HEK293T (cell line): ENCODE measurements at regions not wholly inside any gene's neighbourhood (a gene's known extent, or its start where the extent isn't known, plus 50 kb on each side); places are given as distances from the start of the nearest gene placed in this dataset.

ENCODE experiments used
- BHLHE40 ChIP-seq: fragments of 450-650 bp; IDR thresholded peaks from 2 replicates; pipeline ENCODE4 v1.6.1; 2016; ENCODE audit warnings: mild to moderate bottlenecking, moderate library complexity, borderline replicate concordance
- ELF4 ChIP-seq: fragments of 450-650 bp; IDR thresholded peaks from 2 replicates; pipeline ENCODE4 v1.6.1; 2017; ENCODE audit warnings: antibody characterized with exemption
- FOXA1 ChIP-seq: fragments of 450-650 bp; IDR thresholded peaks from 2 replicates; pipeline ENCODE4 v1.6.1; 2016; ENCODE audit warnings: mild to moderate bottlenecking
- FOXM1 ChIP-seq: fragments of 450-650 bp; IDR thresholded peaks from 2 replicates; pipeline ENCODE4 v1.6.1; 2017; ENCODE audit warnings: mild to moderate bottlenecking, borderline replicate concordance
- HDGF ChIP-seq: fragments of 450-650 bp; IDR thresholded peaks from 2 replicates; pipeline ENCODE4 v1.6.1; 2017; ENCODE audit warnings: antibody characterized with exemption, borderline replicate concordance
- LEF1 ChIP-seq: fragments of 450-650 bp; IDR thresholded peaks from 2 replicates; pipeline ENCODE4 v1.6.1; 2017; ENCODE audit warnings: mild to moderate bottlenecking, borderline replicate concordance
- NFRKB ChIP-seq: fragments of 450-650 bp; IDR thresholded peaks from 2 replicates; pipeline ENCODE4 v1.6.1; 2016; ENCODE audit warnings: mild to moderate bottlenecking, moderate library complexity
- SP1 ChIP-seq: fragments of 450-650 bp; IDR thresholded peaks from 2 replicates; pipeline ENCODE4 v1.6.1; 2017
- SUZ12 ChIP-seq: fragments of 450-650 bp; IDR thresholded peaks from 2 replicates; pipeline ENCODE4 v1.6.1; 2016; ENCODE audit warnings: mild to moderate bottlenecking
- TARDBP ChIP-seq: fragments of 450-650 bp; IDR thresholded peaks from 2 replicates; pipeline ENCODE4 v1.6.1; 2016
- ZNF384 ChIP-seq: fragments of 450-650 bp; IDR thresholded peaks from 2 replicates; pipeline ENCODE4 v1.6.1; 2016

- TF ChIP-seq HDGF: no peak
- no peak for TF ChIP-seq NFRKB
- TF ChIP-seq TARDBP: no peak
- TF ChIP-seq ELF4: no peak
- TF ChIP-seq SP1: no peak
- no peak for TF ChIP-seq FOXM1
- no peak for TF ChIP-seq SUZ12
- no peak for TF ChIP-seq BHLHE40
- TF ChIP-seq LEF1: no peak
- TF ChIP-seq ZNF384: no peak
- TF ChIP-seq FOXA1: no peak
Measured at GRCh38 chr6:121771937-121772720, 336.7 kb downstream of the GJA1 start.
